Activated T-helper 17 cell treated with anti-CD3 and anti-CD28 coated beads, Interleukin-2, amount 50 U/mL, for 72 hours (primary cell): ENCODE measurements at regions not wholly inside any gene's neighbourhood (a gene's known extent, or its start where the extent isn't known, plus 50 kb on each side); places are given as distances from the start of the nearest gene placed in this dataset.

ENCODE experiments used
- ATAC-seq: fragments of 150-1000 bp; cut with Tn5 transposase; replicated peaks from 2 replicates; pipeline ENCODE4 v1.10.0; 2021; ENCODE audit warnings: mild to moderate bottlenecking, moderate library complexity
- H3K27ac Mint-ChIP-seq: one replicate; pipeline ENCODE4 v1.8.0; 2022; ENCODE audit warnings: mixed read lengths
- H3K27me3 Mint-ChIP-seq: one replicate; pipeline ENCODE4 v1.8.0; 2022; ENCODE audit warnings: mixed read lengths
- H3K36me3 Mint-ChIP-seq: one replicate; pipeline ENCODE4 v1.8.0; 2022; ENCODE audit warnings: low read depth, mild to moderate bottlenecking, mixed read lengths
- H3K4me1 Mint-ChIP-seq: one replicate; pipeline ENCODE4 v1.8.0; 2022; ENCODE audit warnings: mixed read lengths
- H3K4me3 Mint-ChIP-seq: one replicate; pipeline ENCODE4 v1.8.0; 2022; ENCODE audit warnings: mild to moderate bottlenecking, mixed read lengths
- H3K9me3 Mint-ChIP-seq: one replicate; pipeline ENCODE4 v1.8.0; 2022; ENCODE audit warnings: mixed read lengths

- Mint-ChIP-seq H3K27ac (no peak overlapping the region), H3K4me3 (no peak overlapping the region), H3K27me3 (no peaks in the 10 kb centered on the region), H3K9me3 (peaks cover 15% of the 10 kb centered on the region), H3K4me1 (no peaks in the 10 kb centered on the region), H3K36me3 (no peaks in the 10 kb centered on the region)
- no peak for ATAC-seq
These were observed 92.6 kb upstream of the STT3B start for GRCh38 chr3:31439890-31440750.

DNA sequence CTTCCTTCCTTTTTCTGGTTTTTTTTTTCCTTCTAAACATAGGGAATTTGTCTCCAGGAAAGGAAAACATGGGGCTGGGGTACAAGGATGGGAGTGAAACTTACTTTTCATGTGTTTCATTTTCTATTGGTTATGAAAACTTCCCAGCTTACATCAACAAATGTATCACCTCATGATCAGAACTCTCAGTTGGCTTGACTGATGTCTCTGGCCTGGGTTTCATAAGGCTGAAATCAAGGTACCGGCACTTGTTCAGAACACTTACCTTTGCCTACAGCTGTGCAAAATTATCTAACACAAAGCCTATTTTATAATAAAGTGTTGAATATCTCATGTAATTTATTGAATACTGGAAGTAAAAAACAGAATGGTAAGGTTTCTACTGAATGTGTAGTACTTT is 91.8 kb upstream of the STT3B start:
- no peaks in the 10 kb centered on the region for H3K36me3 Mint-ChIP-seq
- H3K27me3 Mint-ChIP-seq: no peaks in the 10 kb centered on the region
- no peak for ATAC-seq
- H3K9me3 Mint-ChIP-seq: peaks cover 15% of the 10 kb centered on the region
- H3K4me3 Mint-ChIP-seq: no peak overlapping the region
- H3K27ac Mint-ChIP-seq: no peak overlapping the region
- no peaks in the 10 kb centered on the region for H3K4me1 Mint-ChIP-seq

DNA sequence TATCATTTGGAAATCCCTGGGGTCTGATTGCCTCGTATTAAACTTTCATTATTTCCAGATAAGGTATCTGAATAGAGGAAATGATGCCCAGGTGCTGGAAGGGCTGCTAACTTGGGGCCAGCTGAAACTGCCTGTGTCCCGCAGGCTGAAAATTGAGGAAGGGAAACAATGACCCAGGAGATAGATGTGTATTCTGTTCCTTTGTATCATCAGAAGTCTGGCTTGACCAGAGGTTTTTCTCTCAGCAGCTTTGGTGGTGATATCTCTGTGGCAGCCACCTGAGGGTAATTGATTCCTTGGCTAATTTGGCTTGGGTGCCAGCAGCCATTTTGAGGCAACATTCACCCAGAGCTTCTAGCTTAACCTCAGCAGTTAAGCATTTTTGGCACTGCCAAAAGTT is 90.0 kb upstream of the STT3B start:
- Mint-ChIP-seq H3K4me1 (no peaks in the 10 kb centered on the region), H3K36me3 (no peaks in the 10 kb centered on the region), H3K9me3 (peaks cover 1% of the 10 kb centered on the region), H3K27me3 (no peaks in the 10 kb centered on the region), H3K4me3 (no peak overlapping the region), H3K27ac (no peak overlapping the region)
- no peak for ATAC-seq

- Mint-ChIP-seq H3K27ac (no peak overlapping the region), H3K4me1 (peaks cover 9% of the 10 kb centered on the region), H3K27me3 (no peaks in the 10 kb centered on the region), H3K36me3 (no peaks in the 10 kb centered on the region), H3K4me3 (no peak overlapping the region), H3K9me3 (no peaks in the 10 kb centered on the region)
- no peak for ATAC-seq
These were observed 88.2 kb upstream of the STT3B start for GRCh38 chr3:31444220-31445142.

- no peak overlapping the region for H3K27ac Mint-ChIP-seq
- H3K27me3 Mint-ChIP-seq: no peaks in the 10 kb centered on the region
- H3K4me3 Mint-ChIP-seq: no peak overlapping the region
- peaks cover 9% of the 10 kb centered on the region for H3K4me1 Mint-ChIP-seq
- ATAC-seq: no peak
- H3K9me3 Mint-ChIP-seq: no peaks in the 10 kb centered on the region
- H3K36me3 Mint-ChIP-seq: no peaks in the 10 kb centered on the region
These were observed 87.0 kb upstream of the STT3B start for GRCh38 chr3:31445701-31446100.

- no peaks in the 10 kb centered on the region for H3K27me3 Mint-ChIP-seq
- no peak overlapping the region for H3K4me3 Mint-ChIP-seq
- no peaks in the 10 kb centered on the region for H3K36me3 Mint-ChIP-seq
- peak overlapping the region; percentile 32 for H3K27ac Mint-ChIP-seq
- peak; percentile 66 for ATAC-seq
- H3K9me3 Mint-ChIP-seq: no peaks in the 10 kb centered on the region
- H3K4me1 Mint-ChIP-seq: peaks cover 9% of the 10 kb centered on the region
These were observed 84.5 kb upstream of the STT3B start for GRCh38 chr3:31448035-31448881.

DNA sequence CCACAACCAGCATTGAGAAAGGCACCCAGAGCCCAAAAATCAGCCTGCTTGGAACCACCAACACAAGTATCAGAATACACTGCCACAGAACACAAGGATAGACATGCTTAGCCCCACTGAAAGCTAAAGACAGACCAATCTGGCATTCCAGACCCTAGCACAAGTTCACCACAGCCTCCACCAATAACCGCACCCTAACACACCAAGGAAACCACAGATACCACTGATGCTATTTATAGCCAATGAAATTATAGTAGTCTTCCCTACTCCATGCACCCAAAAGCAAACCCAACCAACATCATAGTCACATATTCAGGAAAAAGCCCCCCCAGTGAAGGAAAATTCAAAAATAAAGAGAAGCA is 83.9 kb upstream of the STT3B start:
- Mint-ChIP-seq H3K36me3 (no peaks in the 10 kb centered on the region), H3K9me3 (no peaks in the 10 kb centered on the region), H3K4me3 (no peak overlapping the region), H3K4me1 (peaks cover 9% of the 10 kb centered on the region), H3K27me3 (no peaks in the 10 kb centered on the region), H3K27ac (peak overlapping the region; percentile 32)
- ATAC-seq: no peak

GRCh38 chr3:31449318-31449717 is 83.4 kb upstream of the STT3B start:
- H3K4me1 Mint-ChIP-seq: peaks cover 9% of the 10 kb centered on the region

DNA sequence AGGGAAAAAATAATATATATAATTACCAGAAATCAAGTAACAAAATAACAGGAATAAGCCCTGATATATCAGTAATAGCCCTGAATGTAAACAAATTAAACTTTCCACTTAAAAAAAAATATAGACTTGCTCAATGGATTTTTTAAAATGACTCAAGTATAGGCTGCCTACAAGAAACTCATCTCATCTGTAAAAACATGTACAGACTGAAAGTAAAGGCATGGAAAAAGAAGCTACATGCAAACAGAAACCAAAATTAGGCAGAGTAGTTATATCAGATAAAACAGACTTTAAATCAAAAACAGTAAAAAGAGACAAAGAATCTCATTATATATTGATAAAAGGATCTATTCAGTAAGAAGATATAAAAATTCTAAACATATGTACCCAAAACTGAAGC is 82.4 kb upstream of the STT3B start:
- no peaks in the 10 kb centered on the region for H3K27me3 Mint-ChIP-seq
- H3K36me3 Mint-ChIP-seq: no peaks in the 10 kb centered on the region
- no peaks in the 10 kb centered on the region for H3K9me3 Mint-ChIP-seq
- peak; percentile 66 for ATAC-seq
- H3K4me3 Mint-ChIP-seq: no peak overlapping the region
- no peak overlapping the region for H3K27ac Mint-ChIP-seq
- peaks cover 9% of the 10 kb centered on the region for H3K4me1 Mint-ChIP-seq

More at GRCh38 chr3:31449318-31449717, 83.4 kb upstream of the STT3B start:
- H3K27me3 Mint-ChIP-seq: no peaks in the 10 kb centered on the region
- no peak for ATAC-seq
- no peaks in the 10 kb centered on the region for H3K36me3 Mint-ChIP-seq
- no peaks in the 10 kb centered on the region for H3K9me3 Mint-ChIP-seq
- no peak overlapping the region for H3K4me3 Mint-ChIP-seq
- H3K27ac Mint-ChIP-seq: peak overlapping the region; percentile 32

GRCh38 chr3:31452495-31453106 is 80.1 kb upstream of the STT3B start:
- Mint-ChIP-seq H3K9me3 (no peaks in the 10 kb centered on the region), H3K27me3 (no peaks in the 10 kb centered on the region), H3K36me3 (no peaks in the 10 kb centered on the region), H3K4me1 (peaks cover 9% of the 10 kb centered on the region), H3K4me3 (no peak overlapping the region), H3K27ac (no peak overlapping the region)
- no peak for ATAC-seq

DNA sequence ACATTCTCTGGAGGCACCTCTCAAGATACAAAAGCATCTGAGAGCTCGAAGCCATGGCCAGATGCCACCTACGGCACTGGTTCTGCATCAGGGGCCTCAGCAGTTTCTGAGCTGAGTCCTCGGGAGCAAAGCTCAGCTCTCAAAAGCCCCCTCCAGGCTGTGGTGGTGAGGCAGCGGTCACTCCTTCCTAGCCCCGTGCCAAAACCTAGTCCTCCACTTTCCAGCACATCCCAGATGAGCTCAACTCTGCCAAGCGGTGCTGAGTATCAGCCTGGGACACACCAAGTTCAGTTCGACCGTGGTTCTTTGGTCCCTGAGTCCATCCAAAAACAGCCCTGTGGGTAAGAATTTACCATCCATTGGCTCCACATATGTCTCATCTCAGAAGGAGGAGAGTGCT is 79.3 kb upstream of the STT3B start:
- H3K27me3 Mint-ChIP-seq: no peaks in the 10 kb centered on the region
- no peak overlapping the region for H3K4me3 Mint-ChIP-seq
- peaks cover 8% of the 10 kb centered on the region for H3K4me1 Mint-ChIP-seq
- H3K27ac Mint-ChIP-seq: no peak overlapping the region
- no peaks in the 10 kb centered on the region for H3K9me3 Mint-ChIP-seq
- no peaks in the 10 kb centered on the region for H3K36me3 Mint-ChIP-seq
- no peak for ATAC-seq

DNA sequence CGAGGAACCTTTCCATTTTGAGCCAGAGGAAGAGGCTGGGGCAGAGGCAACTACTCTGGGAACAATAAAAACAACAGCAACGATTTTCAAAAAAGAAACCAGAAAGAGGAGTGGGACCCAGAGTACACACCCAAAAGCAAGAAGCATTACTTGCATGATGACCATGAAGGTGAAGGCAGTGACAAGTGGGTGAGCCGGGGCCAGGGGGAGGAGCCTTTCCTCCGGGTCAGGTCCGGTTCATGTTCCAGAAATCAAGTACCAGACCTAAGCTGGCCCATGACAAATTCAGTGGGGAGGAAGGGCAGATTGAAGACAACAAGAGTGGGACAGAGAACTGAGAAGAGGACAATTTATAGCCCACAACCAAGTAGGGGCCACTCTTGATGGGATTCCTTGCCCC is 77.2 kb upstream of the STT3B start:
- Mint-ChIP-seq H3K4me1 (no peaks in the 10 kb centered on the region), H3K27ac (no peak overlapping the region), H3K9me3 (no peaks in the 10 kb centered on the region), H3K36me3 (no peaks in the 10 kb centered on the region), H3K27me3 (no peaks in the 10 kb centered on the region), H3K4me3 (no peak overlapping the region)
- ATAC-seq: no peak

GRCh38 chr3:31456373-31456772 is 76.4 kb upstream of the STT3B start:
- no peak for ATAC-seq
- H3K27me3 Mint-ChIP-seq: no peaks in the 10 kb centered on the region
- no peaks in the 10 kb centered on the region for H3K4me1 Mint-ChIP-seq

GRCh38 chr3:31461426-31461825 is 71.3 kb upstream of the STT3B start:
- Mint-ChIP-seq H3K9me3 (no peaks in the 10 kb centered on the region), H3K27ac (peak overlapping the region; percentile 14), H3K36me3 (no peaks in the 10 kb centered on the region), H3K4me1 (peaks cover 12% of the 10 kb centered on the region), H3K27me3 (no peaks in the 10 kb centered on the region), H3K4me3 (peak overlapping the region; percentile 52)
- no peak for ATAC-seq

More at GRCh38 chr3:31456373-31456772, 76.4 kb upstream of the STT3B start:
- Mint-ChIP-seq H3K27ac (no peak overlapping the region), H3K9me3 (no peaks in the 10 kb centered on the region), H3K4me3 (no peak overlapping the region), H3K36me3 (no peaks in the 10 kb centered on the region)
